Left lobe of liver (tissue), 2 donors: ENCODE measurements at regions not wholly inside any gene's neighbourhood (a gene's known extent, or its start where the extent isn't known, plus 50 kb on each side); places are given as distances from the start of the nearest gene placed in this dataset.
"Not testable (repeated sequence)": the region's sequence is repeated elsewhere in the genome, so short reads cannot be mapped to it uniquely, and the experiment has no call there.

Experiments used
- ATAC-seq: fragments of 200-7000 bp; cut with Tn5 transposase; one replicate; pipeline ENCODE4 v1.9.1; 2020; ENCODE audit warnings: mild to moderate bottlenecking, moderate library complexity
- DNase-seq: peaks from one replicate; pipeline ENCODE4 v3.0.0-alpha.2; 2020; ENCODE audit warnings: low spot score
- donor health status: DM: no; HTN: no; CAD: no; lungs with moderate emphysema.
- donor health status: DM: no; HTN: yes; CAD: no.

DNA sequence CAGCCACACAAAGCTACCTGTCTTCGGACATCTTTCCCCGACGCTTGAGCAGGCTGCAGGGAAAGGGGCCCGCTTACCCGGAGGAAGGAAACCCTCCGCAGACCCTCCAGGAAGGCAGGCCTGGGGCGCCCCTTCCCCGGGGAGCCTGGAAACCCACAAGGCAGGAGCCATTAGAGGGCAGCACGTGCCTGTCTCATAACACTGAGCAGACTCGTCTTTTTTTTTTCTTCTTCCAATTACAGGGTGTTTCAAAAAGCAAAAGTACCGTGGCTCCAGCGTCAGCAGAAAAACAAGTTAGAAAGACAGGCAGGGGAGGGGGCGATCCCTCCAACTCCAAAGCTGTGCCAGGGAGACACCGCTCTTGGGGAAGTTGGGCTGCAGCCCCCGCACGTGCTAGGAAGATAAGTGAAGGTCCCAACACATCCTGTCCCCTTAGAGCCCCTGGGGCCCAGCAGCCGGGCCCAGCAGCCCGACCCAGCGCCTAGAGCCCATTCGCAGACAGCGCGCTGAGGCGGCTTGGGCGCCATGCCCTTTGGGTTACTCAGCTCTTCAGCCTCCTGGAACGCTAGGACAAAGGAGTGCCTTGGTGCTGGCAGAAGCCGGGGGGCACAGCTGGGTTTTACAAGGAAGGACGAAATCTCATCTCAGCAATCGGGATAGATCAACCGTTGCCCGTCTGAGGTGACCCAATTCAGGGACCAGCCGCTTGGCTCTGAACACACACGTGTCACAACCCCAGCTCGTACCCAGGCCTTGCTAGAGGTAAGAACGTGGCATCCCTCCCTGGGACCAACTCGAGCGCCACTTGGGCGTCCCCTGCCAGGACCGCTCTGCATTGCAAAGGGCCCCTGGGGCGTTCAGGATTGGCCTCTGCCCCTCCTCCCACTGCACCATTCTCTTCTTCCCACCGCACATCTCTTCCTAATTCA, 136.3 kb downstream of the LY86 start:
- ATAC-seq (peak; percentile 87), DNase-seq (peak; percentile 80)

DNA sequence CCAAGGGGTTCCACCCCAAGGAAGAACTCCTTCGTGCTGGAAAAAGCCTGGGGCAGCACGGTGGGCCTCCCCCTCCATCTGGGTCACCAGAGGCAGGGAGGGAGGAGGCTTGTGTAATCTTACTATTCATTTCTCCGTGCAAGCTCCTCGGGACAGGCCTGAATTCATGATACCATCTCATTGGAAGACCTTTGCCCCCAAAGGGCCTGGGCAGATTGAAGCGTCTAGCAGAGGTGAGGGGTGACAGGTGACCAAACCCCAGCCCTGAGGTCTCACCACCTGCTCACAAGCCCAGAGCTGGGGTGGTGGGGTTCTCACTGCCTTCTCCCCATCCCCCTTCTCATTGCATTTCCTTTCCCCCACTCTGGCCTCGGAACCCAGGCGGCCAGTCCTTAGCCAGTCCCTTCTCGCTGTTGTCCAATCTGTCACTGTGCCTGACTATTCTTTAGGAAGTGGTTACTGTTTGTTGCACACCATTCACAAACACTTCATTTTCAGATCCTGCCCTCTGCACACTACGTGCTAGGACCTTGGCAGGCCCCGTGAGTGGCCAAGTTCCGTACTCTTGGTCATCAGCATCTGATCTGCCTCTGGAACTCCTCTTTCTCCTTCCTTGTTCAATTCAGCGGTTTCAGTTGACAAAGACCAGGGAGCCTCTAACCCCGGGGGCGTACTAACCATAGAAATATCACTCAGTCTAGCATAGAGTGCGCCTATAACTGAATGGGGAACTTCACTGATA, 137.1 kb downstream of the LY86 start:
- peak; percentile 14 for ATAC-seq
- no peak for DNase-seq

DNA sequence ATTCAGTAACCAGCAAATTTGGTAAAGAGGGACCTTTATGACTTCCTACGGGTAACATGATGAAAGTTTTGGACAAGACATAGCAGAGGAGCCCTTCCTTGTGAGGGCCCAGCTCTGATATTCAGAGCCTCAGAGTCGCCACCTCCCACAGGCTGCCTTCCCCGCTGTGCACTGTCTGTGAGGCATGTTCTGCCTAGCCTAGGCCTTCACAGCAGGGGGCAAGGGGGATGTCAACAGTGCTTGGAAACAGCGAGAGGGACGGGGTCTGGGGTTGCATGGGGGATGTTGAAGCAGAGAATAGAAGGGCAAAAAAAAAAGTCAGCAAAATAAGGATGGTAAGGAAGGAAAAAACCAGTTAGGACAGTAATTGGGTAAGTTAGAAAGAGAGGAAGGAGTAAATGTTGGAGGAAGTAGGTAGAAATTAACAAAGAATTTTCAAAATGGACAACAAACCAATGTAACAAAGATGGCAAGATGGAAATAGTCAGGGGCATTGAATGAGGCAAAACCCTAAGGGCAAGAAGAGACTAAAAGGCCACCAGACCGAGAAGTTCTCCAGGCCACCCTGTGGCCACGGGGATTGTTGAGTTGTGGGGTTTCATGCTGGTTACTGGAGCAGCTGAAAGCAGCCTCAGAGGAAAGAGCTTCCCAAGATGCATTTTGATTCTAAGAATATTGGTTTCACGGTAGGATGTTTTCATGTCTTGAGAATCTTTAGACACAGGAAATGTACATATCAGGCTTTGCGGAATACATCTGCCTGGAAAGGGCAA, 139.8 kb downstream of the LY86 start:
- ATAC-seq: no peak
- no peak for DNase-seq

DNA sequence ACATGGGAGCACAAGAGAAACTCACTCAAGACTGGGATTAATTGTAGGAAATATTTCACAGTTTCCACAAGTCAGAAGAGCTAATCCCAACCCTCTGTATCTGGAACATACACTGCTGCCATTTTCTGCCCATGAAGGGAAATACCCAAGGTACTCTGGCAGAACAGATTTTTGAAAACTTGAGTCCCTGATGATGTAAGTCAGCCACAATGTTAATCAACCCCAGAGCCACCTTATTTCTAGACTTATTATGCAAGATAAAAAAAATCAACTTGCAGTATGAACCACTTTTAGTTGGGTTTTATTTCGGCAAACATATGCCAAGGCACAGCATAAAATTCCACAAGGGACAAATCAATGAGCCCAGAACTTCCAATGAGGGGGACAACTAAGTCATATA, 141.5 kb downstream of the LY86 start:
- DNase-seq (no peak), ATAC-seq (no peak)

DNA sequence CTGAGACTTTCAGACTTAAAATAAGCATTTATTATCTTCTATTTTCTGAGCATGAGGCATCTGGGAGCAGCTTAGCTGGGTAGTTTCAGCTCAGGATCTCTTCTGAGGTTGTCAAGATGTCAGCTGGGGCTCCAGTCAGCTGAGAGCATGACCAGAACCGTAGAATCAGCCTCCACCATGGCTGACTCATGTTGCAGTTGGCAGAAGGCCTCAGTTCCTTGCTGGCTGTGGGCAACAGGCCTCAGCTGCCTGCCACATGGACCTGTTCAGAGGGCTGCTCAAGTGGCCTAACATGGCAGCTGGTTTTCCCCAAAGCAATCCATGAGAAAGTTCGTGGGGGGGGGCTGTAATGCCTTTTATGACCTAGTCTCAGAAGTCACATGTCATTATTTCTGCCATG, 142.3 kb downstream of the LY86 start:
- no peak for ATAC-seq
- no peak for DNase-seq

DNA sequence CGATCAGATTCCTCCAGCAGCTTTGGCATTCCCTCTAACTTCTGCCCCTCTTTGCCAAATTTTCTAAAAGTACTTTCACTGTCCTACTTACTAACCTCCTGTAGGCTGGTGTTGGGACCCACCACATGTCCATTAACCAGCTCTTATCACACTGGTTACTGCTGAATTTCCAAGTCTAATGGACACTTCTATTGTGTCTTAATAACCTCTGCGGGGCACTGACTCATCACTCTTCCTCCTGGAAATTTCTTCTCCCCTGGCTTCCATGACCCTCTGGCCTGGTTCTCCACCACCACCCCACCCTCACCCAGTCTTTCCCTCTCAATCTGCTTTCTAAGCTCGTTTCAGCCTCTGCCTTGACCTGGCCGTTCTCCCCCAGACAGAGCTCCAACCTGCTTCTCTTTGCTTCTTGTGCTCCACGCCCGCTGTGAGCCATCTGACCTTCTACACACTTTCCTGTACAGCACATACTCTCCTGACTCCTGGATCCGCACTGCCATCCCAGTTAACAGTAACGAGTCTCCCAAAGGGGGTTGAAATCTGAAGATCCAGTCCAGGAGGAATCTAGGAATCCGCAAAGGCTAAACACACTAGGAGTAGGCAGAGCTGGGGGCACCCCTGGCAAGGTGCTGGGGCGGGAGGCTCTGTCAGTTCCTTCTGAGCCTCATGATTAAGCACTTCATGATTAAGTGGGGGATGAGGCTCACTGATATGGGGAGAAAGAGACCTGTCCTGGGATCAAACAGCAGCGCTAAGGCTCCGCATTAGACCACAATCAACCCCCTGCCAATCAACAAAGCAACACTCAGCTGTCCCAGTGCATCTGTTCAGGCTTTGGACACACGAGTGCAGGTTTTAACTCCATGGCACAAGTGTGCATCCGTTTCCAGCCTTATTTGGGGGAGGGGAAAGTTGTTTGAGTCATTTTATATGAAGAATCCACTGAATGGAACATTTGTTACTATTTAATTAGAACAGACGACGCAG, 146.3 kb downstream of the LY86 start:
- DNase-seq (no peak), ATAC-seq (no peak)

DNA sequence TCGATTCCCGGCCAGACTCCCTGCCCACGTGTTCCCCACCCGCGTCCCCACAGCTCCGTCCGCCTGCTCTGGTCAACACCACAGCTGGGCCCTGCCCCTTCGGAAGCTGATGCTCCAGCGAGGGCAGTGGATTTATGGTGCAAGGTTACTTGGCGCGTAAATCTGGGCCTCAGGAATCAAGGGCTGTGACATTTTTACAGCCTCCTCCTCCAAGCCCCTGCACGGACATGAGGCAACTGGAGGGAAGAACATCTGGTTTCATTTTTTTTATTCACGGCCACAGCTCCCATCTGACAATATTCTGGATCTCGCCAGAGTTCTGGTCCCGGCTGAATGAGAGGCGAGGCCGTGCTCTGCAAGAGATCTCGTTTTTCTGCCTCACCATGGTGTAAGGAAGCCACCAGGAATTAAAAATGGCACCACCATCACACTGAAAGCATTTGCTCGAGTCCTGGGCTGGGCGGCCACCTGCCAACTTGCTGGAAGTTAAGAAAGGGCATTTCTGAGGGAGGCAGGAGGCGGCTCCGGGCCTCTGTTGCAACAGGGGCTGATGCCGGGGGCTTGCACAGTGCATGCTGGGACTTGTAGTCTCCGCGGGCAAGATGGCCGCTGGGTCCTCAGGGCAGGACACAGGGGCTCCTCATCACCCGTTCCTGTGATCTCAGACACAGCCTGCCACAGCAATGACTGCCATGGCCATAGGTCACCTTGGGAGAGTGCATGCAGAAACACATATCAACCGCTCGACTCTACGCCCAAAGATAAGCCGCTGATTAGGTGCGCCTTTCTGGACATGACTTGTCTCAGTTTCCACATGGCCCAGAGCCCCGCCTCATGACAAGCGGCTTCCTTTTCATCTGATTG, 148.5 kb downstream of the LY86 start:
- ATAC-seq (peak; percentile 48), DNase-seq (no peak)

DNA sequence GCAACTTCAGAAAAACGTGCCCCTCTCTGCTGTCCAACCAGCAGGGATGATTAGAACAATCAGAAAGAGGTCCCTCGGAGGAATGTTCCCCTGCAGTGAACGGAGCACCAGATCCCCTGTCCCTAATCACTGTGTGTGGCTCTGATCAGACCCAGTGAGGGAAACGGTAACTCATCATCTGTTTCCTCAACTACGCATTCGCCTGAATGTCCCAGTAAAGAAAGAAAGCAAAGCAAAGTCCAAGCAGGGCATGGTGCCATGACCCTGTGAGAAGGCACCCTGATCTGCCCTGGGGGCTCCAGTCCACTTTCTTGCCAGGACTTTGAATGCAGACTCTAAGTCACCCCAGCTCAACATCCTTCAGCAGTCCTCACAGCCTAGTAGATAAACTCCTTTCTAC, 149.2 kb downstream of the LY86 start:
- no peak for ATAC-seq
- no peak for DNase-seq

DNA sequence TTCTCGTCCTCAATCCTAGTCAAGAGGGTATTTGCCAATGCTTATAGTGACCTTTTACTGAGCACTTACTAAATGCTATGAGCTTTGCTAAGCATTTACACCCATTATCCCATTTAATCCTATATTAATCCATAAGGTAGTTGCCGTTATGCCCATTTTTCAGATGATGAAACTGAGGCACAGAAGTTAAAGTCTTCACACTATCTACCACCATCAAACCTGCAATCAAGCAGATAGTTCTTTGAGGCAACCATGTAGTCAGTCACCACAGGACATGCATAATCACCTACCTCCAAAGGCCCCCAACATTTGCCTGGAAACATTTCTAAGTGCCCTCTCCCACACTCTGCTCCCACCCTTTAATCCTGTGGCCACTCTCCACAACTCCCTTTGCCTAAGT, 149.6 kb downstream of the LY86 start:
- ATAC-seq (no peak), DNase-seq (no peak)

DNA sequence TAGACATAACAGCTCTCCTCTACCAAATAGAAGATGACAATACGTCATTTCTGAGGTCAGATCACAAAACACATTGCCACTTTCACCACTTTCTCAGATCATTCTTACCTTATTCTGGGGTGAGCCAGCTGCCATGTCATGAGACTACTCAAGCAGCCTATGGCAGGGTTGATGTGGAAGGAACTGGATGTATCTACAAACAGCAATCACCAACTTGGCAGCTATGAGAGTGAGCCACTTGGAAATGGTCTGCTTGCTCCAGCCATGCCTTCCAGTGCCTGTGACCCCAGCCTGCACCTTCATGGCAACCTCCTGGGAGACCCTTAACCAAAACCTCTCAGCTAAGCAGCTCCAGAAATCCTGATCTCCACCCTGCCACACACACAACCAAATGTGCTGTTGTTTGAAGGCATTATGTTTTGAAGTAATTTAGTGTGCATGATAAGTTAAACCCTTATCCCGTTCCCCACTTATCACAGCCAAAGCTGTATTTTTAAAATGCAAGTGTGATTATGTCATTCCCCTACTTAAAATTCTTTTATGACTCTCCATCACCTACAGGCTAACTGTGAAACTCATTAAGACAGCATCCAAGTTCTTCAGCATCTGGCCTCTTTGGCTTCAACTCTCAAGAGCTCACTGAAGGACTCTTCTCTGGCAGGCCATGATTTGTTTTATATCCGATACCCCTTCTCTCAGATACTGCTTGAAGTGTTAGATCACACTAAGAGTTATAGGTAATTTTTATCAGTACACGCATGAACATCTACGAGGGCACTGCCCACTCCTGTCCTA, 150.6 kb downstream of the LY86 start:
- ATAC-seq (no peak), DNase-seq (no peak)

DNA sequence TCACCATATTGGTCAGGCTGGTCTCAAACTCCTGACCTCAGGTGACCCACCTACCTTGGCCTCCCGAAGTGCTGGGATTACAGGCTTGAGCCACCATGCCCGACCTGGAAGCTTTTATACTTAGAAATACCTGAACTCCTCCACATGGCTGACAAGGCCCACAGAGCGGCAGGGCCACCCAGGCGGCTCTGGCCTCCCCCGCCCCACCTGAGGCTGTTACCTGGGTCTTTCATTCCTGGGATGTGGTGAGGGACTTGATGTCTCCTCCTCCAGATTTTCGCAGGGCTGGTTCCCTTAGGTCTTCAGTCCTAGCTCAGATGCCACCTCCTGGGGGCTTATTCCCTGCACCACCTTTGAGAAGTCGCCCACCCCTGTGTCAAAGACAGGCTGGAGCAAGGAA, 152.1 kb downstream of the LY86 start:
- no peak for ATAC-seq
- no peak for DNase-seq

DNA sequence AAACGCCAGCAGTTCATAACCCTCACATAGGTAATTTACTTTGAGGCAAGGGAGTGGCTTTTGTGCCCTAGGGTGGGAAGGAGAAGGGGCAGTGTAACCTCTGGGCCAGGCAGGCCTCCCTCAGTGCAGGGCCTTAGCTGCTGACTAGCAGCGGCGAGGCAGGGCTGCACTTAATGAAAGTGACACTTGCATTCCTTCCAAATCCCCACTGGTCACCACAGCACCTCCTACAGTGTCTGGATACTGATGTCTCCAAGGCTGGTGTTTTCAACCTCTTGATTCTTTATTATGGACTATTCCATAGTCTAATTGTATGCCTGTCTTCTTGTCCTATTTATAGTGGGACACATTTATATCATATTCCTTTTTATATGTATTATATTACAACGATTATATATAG, 152.7 kb downstream of the LY86 start:
- DNase-seq (no peak), ATAC-seq (no peak)

DNA sequence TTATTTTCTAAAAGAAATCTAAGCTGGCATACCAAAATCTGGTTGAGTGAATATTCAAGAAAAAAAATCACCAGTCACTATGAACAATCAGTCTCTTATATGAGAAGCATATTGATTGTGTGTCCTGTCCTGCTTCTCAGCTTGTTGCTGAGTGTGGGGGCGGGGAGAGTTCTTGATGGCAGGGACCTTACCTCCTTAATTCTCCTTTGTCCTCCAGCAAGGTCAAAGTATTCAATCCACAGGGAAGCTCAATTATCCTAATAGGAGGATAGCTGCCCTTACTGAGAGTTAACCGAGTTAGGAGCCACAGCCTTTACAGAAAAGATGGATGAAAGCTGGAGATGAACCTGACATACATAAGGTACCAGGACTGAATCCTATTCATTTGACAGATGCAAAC, 154.0 kb downstream of the LY86 start:
- DNase-seq: no peak
- no peak for ATAC-seq

DNA sequence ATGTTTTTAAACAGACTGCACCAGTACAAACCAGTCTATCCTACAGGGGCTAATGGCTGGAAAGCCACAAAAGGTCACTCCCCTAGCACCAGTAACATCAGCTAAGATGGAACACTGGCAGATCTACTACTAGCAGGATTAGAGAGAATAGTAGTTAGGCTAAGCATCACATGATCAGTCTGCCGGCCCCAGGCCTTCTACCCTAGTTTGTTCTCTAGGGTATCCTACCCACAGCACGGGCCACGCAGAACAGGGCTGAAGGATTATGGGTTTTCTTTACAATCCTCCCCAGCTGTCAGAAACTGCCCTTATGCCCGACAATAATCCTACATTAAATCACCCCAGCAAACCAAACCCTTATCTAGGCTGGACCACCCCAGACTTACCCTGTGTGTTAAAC, 156.0 kb downstream of the LY86 start:
- ATAC-seq (no peak), DNase-seq (no peak)

DNA sequence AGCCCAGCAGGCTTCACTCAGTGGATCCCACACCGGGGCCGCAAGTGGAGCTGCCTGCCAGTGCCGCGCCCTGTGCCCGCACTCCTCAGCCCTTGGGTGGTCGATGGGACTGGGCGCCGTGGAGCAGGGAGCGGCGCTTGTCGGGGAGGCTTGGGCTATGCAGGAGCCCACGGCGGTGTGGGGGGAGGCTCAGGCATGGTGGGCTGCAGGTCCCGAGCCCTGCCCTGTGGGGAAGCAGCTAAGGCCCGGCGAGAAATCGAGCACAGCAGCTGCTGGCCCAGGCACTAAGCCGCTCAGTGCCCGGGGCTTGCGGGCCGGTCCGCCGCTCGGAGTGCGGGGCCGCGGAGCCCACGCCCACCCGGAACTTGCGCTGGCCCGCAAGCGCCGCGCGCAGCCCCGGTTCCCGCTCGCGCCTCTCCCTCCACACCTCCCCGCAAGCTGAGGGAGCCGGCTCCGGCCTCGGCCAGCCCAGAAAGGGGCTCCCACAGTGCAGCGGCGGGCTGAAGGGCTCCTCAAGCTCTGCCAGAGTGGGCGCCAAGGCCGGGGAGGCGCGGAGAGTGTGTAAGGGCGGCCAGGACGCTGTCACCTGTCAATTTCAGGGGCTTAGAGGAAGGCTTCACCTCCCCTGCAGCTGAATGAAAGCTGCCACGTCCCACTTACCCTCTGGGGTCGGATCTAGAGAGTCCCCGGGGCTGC, 157.3 kb downstream of the LY86 start:
- DNase-seq, ATAC-seq: not testable (repeated sequence)

DNA sequence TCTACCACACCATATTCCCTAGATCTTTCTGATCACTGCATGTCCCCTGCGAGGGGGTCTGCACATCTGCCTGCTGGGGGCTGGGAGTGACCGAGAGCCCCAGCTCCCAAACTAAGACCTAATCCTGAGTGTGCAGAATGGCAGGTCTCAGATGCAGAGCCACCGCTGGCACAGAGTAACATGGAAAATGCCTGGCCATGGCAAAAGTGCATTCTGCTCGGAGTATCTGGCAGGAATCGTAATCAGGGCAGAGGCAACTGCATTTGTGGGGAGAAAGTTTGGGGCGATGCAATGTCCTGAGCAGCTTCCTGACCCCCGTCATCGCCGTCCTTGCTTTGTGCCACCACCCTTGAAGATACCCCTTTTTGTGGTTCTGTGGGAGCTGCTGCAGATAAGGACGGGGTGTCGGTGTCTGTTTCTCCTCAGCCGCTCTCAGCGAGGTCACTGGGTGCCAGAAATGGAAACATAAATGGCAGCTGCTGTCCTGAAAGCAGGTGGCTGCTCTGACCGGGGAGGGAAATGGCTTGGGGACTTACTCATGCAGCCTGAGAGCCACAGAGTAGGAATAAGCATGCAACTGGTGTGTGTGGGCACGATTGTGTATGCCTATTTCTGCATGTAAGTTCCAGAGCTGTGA, 157.9 kb downstream of the LY86 start:
- DNase-seq (no peak), ATAC-seq (no peak)

DNA sequence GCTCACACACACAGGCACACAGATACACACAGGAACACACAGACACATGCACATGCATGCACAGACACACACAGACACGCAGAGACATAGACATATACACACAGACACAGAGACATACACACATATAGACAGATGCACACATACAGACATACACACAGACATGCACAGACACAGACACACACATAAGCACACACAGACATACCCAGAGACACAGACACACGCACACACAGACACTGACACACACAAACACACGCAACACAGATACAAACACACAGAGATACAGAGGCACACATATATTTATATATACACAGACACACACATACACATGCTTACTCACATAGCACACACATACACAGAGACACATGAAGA, 158.4 kb downstream of the LY86 start:
- ATAC-seq: no peak
- no peak for DNase-seq

DNA sequence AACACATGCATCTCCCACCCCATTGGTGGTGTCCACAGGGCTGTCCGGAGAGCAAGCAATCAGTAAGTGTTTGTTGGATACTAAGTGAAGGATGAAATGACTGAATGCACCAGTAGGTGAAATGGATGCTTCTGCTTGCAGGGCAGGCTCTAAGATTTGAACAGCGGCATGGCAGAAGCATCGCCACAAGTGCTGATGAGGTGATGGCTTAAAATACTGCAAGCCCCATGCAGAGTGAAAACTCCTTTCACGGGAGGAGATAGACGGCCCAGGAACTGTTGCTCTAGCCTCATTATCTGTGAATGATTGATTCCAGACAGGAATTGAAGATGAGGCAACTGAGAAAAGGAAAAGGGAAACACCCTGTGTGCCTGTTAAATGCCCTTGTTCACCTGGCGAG, 158.9 kb downstream of the LY86 start:
- no peak for ATAC-seq

More for the DNA sequence above, 158.9 kb downstream of the LY86 start:
- DNase-seq: no peak
